GM19467 (cell line): ENCODE measurements at regions not wholly inside any gene's neighbourhood (a gene's known extent, or its start where the extent isn't known, plus 50 kb on each side); places are given as distances from the start of the nearest gene placed in this dataset.
"Not testable (repeated sequence)": the region's sequence is repeated elsewhere in the genome, so short reads cannot be mapped to it uniquely, and the experiment has no call there.

Source experiments
- ATAC-seq: cut with Tn5 transposase; IDR thresholded peaks from one replicate; pipeline ENCODE4 v1.9.1; 2021; ENCODE audit warnings: mild to moderate bottlenecking, moderate library complexity; ENCODE audit not compliant: unreplicated experiment

DNA sequence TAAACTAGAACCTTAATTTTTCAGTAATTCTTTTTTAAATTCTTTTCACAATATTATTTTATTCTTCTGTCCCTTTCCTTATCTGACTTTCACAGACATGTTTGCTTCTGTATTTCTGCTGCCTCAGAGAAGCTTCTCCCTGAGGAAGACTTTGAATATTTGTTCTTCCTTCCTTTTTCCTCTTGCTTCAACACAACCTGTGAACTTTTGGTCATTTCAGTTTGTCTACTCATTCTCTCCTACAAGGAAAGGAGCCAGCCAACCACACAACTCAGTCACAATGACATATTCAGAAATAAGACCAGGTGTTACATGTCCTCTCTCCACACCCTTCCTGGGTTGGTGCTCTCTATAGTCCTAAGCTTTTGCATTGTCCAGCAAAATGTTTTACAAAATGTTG lies 310.4 kb downstream of the TFAP2B start:
- no peak for ATAC-seq

GRCh38 chr6:51137777-51138176 lies 319.1 kb downstream of the TFAP2B start:
- no peak for ATAC-seq

GRCh38 chr6:51139950-51140385 lies 321.3 kb downstream of the TFAP2B start:
- no peak for ATAC-seq

- ATAC-seq = no peak
Observed at GRCh38 chr6:51141080-51141479, 322.4 kb downstream of the TFAP2B start.

DNA sequence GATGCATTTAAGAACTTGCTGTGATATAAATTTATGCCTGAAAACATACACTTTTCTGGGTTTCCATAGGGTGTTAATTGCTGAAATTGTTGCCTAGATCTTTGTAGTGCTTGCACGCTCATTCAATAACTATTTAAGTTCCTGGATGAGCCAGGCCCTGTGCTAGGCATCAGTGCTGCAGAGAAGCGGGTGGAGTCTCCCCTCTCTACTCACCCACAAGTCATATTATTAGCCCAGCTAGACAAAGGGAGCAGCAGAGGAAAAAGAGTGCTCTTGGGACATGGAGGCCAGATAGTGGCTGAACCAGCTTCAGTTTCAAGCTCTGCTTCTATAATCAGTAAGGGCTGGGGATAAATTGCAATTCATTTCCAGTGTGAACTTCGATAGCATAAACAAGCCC lies 329.1 kb downstream of the TFAP2B start:
- no peak for ATAC-seq

GRCh38 chr6:51152594-51152993 lies 333.9 kb downstream of the TFAP2B start:
- ATAC-seq = no peak

DNA sequence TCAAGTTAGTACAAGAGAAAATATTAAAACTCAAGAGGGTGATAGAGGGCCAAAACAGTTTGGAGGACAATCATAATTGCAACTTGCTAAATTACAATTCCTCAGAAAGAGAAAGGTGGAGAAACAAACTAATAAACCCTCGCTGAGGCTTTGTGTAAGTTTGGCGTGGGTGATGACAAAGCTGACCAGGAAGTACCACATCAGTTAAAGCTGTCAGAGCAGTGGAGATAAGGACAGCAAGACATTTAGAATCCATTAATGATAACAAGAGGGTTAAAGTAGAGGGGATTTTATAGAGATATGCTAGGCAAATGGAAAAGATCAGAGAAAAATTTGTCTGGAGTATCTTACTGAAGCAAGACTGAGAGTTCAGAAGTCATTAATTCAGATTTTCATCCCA lies 334.4 kb downstream of the TFAP2B start:
- ATAC-seq = no peak

DNA sequence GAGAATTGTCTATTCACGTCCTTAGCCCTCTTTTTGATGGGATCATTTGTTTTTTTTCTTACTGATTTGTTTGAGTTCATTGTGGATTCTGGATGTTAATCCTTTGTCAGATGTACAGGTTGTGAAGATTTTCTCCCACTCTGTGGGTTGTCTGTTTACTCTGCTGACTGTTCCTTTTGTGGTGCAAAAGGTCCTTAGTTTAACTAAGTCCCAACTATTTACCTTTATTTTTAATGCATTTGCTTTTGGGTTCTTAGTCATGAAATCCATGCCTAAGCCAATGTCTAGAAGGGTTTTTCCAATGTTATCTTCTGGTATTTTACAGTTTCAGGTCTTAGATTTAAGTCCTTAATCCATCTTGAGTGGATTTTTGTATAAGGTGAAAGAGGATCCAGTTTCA lies 336.3 kb downstream of the TFAP2B start:
- not testable (repeated sequence) for ATAC-seq

GRCh38 chr6:51159260-51159659 lies 340.6 kb downstream of the TFAP2B start:
- not testable (repeated sequence) for ATAC-seq

- ATAC-seq = no peak
Observed at GRCh38 chr6:51161752-51162151, 343.1 kb downstream of the TFAP2B start.

GRCh38 chr6:51163843-51164529 lies 345.3 kb downstream of the TFAP2B start:
- ATAC-seq = no peak

DNA sequence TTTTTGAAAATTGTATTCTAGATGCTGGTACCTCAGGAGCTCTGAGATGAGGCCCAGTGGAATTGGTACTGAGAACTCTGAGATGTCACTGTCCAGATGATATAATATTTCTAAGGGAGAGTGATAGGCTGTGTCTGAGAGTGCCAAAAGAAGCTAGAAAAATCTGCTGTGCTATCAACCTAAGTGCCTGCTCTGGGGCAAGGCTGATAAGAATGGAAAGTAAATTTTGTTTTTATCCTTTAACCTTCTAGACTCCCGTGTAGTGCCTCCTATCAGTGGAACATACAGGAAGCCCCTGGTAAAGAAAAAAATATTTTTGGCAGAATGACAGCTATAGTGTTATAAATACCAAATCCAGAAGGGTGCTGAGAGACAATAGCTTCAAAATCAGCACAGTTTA lies 348.2 kb downstream of the TFAP2B start:
- no peak for ATAC-seq

GRCh38 chr6:51167468-51167867 lies 348.8 kb downstream of the TFAP2B start:
- ATAC-seq = no peak

DNA sequence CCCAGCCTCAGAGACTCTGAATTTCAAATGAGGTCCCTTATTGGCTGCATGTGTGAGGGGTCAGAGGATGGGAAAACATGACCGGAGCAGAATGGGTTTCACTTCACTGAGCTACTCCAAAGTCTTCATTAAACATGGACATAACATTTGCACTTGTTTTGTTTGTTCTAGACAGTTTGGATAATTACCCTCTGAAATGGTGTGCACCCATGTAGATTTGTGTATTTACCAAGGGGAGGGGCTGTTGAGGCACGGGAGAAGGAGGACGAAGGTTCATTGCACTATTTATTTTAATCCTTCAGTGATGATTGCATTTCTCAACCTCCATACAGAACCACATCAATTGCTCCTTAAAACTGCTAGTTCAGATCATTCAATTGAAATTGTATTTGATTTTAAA lies 364.2 kb downstream of the TFAP2B start:
- no peak for ATAC-seq

DNA sequence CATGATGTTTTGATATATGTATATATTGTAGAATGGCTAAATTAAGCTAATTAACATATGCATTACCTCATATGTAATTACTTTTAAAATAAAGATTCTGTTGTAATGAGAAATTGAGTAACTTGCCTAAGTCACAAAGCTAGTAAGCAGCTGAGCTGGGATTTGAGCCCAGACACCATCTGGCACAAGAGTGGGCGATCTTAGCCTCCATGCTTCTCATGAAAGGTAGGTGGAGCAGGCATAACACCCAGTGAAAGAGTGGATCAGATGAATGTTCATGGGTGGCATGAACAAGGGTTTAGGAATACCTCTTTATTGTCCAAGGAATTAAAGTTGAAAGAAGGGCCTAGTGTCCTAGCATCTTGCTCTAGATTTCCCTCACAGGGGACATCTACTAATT lies 365.4 kb downstream of the TFAP2B start:
- no peak for ATAC-seq

- not testable (repeated sequence) for ATAC-seq
Observed at GRCh38 chr6:51193163-51193562, 374.5 kb downstream of the TFAP2B start.

GRCh38 chr6:51199105-51199552 lies 380.5 kb downstream of the TFAP2B start:
- peak; percentile 85 for ATAC-seq

GRCh38 chr6:51199733-51200260 lies 381.1 kb downstream of the TFAP2B start:
- no peak for ATAC-seq

DNA sequence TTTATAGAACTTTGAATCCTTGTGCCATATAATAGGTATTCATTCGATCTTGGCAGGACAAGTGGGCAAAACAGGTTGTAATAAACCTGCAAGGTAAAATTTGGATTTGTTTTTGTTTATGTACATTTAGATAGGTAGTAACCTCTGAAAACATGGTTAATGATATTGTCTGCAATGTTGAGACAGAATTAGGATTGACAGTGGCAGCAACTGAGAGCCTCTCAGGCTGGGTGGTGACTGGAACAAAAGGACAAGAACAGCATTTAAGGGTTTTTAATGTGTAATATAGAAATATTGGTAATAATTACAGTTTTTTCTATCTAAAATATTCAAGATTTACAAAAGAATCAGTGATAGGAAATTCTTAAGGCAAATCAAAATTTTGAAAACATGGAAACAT lies 382.0 kb downstream of the TFAP2B start:
- no peak for ATAC-seq

GRCh38 chr6:51202653-51203052 lies 384.0 kb downstream of the TFAP2B start:
- ATAC-seq = not testable (repeated sequence)

DNA sequence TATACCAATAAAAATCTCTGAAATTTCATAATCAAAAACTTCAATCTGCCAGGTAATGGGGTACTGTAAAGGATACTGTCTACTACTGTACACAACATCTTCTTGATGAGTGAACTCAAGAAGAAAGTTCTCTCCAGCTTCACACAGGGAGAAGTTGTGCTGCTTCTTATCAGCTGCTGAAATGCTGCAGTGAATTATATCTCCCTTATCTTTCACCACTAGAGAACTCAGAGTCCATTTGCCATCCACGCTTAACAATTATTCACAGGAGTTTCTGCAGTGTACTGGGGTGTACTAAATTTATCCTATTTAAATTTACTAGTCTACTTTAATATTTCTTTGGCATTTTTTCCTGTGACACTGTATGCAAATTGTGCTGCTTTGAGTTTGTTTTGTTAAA lies 384.8 kb downstream of the TFAP2B start:
- ATAC-seq = no peak

GRCh38 chr6:51206686-51207085 lies 388.0 kb downstream of the TFAP2B start:
- not testable (repeated sequence) for ATAC-seq

DNA sequence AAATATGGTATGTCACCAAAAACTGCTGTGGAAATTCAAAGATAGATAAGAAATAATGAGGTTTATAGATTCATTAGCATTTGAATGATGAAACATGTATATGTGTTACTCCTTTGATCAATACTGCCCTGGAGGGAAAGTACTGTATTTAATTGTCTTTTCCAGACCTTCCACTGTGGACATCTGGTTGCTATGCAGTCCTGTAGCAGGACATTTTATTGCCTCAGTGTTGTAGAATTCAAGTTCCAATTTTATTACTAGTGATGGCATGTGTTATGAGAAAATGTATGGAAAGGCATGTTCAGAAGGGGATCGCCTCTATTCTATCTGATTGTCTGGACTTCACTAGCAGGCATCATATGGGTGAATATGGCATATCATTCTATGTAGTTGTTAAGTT lies 391.0 kb downstream of the TFAP2B start:
- no peak for ATAC-seq
